Retinal pigment epithelial cell (primary cell): ENCODE measurements at regions not wholly inside any gene's neighbourhood (a gene's known extent, or its start where the extent isn't known, plus 50 kb on each side); places are given as distances from the start of the nearest gene placed in this dataset.
"Not testable (repeated sequence)": the region's sequence is repeated elsewhere in the genome, so short reads cannot be mapped to it uniquely, and the experiment has no call there.

Source experiments
- DNase-seq: peaks from one replicate; pipeline ENCODE4 v3.0.0-alpha.2; 2010; ENCODE audit warnings: low read depth
- H3K4me3 ChIP-seq: 2 replicates; pipeline ENCODE4 v1.5.1; 2011; ENCODE audit warnings: mild to moderate bottlenecking, low read length, control low read depth, moderate library complexity
- TF ChIP-seq, protein P1 (sequence below): conservative IDR thresholded peaks from 2 replicates; pipeline ENCODE4 v1.5.1; 2011; ENCODE audit warnings: low read depth, low read length, control low read depth, inconsistent platforms

DNA sequence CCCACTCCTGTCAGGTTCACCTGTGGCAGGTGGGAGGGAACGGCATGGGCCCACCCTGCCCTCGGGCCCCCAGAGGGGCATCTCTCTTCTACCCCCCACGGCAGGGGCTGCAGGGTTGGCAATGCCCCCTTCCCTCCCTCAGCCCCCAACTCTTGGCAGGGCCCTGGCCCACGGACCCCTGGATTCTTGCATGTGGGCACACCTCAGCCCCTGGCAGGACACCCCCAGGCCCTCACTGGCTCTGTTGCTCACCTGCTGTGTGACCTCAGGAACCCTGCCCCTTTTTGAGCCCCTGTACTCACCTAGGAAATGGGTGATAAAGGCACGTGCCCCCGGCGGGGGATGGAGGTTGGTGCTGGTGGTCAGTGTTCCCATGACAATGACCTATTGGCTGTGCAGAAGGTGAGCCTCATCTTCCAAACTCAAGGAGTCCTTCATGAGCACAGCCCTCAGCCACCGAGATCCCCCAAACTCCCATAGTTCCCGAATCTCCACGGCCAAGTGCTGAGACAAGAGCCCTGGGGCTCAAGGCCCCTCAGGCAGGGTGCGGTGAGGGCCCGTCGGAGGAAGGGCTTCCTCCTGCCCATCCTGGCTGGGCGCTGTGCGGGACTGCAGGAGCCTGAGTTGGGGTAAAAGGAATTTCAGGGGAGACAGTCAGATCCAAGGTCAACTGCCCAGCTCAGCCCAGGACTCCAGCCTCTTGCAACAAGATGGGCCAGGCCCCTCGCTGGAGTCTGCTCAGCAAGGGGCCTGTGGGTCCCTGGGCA, 198.2 kb downstream of the IGLL1 start:
- H3K4me3 ChIP-seq = no peak overlapping the region

DNA sequence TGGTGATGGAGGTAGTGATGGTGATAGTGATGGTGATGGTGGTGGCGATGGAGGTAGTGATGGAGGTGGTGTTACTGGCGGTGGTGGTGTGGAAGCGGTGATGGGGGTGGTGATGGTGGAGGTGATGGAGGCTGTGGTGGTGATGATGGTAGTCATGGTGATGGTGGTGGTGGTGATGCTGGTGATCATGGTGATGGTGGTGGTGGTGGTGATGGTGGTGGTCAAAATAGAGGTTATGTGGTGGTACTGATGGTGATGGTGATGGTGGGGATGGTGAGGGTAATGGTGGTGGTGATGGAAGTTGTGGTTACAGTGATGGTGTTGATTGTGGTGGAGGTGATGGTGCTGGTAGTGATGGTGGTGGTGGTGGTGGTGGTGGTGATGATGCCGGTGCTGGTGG, 199.2 kb downstream of the IGLL1 start:
- TF ChIP-seq, protein P1, sequence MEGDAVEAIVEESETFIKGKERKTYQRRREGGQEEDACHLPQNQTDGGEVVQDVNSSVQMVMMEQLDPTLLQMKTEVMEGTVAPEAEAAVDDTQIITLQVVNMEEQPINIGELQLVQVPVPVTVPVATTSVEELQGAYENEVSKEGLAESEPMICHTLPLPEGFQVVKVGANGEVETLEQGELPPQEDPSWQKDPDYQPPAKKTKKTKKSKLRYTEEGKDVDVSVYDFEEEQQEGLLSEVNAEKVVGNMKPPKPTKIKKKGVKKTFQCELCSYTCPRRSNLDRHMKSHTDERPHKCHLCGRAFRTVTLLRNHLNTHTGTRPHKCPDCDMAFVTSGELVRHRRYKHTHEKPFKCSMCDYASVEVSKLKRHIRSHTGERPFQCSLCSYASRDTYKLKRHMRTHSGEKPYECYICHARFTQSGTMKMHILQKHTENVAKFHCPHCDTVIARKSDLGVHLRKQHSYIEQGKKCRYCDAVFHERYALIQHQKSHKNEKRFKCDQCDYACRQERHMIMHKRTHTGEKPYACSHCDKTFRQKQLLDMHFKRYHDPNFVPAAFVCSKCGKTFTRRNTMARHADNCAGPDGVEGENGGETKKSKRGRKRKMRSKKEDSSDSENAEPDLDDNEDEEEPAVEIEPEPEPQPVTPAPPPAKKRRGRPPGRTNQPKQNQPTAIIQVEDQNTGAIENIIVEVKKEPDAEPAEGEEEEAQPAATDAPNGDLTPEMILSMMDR = no peak
- no peak overlapping the region for H3K4me3 ChIP-seq
- no peak for DNase-seq

More for the DNA sequence above, 198.2 kb downstream of the IGLL1 start:
- no peak for DNase-seq
- TF ChIP-seq, protein P1 = no peak

DNA sequence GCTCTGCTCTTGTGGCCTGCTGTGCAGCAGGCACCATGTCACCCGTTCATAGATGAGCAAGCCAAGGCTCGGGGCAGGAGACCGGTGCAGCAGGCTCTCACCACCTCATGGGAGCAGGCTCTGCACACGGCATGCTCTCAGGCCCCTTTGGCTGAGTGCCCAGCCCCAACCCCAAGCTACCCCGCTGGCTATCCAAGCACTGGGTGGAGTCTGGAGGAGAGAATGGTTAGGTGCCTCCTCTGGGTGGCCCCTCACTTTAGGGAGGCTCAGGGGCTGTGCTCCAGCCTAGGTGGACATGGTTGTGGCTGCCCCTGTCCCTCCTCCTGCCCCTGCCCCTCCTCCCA, 199.9 kb downstream of the IGLL1 start:
- no peak for DNase-seq
- H3K4me3 ChIP-seq = no peak overlapping the region
- TF ChIP-seq, protein P1 = no peak

DNA sequence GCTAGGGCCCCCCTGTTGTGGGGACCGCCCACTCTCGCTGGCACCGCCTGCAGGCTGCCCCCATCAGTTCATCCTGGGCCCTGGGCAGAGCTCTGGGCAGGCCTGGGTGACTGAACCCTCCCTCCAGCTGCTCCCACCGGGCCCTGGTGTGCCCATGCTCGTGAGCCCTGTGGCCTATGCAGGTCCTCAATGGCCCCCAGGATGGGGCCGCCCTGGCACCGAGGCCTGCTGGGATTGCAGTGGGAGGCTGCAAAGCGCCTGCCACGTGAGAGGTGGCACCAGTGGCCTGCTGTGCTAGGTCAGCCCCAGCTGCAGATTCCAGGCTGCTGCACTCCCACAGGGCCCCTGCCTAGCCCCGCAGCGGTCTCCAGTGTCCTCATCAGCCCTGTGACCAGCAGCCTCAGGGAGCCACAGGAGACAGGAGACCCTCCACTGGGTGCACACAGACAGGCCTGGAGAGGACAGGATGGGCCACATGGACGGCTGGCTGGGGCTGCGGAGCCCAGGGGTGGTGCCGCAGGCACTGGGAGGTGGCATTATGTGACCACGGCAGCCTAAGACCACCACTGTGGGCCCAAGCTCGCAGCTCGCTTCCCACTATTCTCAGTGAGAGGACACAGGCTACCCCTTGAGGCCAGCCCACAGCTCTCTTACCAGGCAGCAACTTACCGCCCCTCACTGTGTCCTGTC, 199.4 kb downstream of the BCR start:
- not testable (repeated sequence) for DNase-seq, H3K4me3 ChIP-seq

DNA sequence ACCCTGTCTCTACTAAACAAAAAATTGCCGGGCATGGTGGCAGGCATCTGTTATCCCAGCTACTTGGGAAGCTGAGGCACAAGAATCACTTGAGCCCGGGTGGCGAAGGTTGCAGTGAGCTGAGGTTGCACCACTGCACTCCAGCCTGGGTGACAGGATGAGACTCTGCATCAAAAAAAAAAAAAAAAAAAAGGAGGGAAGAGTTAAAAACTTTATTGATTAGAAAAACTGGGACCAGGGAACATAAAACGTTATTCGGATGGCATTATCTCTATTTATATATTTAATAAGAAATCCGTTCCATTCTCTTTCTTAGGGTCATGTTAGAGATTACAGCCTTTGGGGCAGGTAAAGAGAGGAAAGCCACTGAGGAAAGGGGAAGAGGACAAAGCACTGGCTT, 197.5 kb downstream of the BCR start:
- no peak overlapping the region for H3K4me3 ChIP-seq
- TF ChIP-seq, protein P1 = no peak
- DNase-seq = no peak

DNA sequence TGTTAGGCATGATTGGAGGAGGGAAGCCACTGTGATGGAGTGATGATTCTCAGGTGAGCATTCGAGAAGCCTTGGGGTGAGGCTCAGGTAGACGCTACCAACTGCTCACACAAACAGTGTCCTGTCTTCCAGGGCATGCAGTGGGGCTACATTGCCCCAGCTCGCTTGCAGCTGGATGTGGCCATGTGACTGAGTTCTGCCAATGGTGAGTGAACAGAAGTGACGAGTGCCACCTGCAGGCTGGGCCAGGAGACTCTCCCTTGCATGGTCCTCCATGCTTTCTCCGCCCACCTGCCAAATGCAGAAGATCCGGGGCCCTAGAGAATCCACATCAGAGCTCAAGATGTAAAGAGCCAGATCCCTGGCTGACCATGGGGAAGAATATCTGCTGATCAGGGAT, 195.9 kb downstream of the BCR start:
- DNase-seq = no peak
- no peak overlapping the region for H3K4me3 ChIP-seq
- TF ChIP-seq, protein P1 = no peak

DNA sequence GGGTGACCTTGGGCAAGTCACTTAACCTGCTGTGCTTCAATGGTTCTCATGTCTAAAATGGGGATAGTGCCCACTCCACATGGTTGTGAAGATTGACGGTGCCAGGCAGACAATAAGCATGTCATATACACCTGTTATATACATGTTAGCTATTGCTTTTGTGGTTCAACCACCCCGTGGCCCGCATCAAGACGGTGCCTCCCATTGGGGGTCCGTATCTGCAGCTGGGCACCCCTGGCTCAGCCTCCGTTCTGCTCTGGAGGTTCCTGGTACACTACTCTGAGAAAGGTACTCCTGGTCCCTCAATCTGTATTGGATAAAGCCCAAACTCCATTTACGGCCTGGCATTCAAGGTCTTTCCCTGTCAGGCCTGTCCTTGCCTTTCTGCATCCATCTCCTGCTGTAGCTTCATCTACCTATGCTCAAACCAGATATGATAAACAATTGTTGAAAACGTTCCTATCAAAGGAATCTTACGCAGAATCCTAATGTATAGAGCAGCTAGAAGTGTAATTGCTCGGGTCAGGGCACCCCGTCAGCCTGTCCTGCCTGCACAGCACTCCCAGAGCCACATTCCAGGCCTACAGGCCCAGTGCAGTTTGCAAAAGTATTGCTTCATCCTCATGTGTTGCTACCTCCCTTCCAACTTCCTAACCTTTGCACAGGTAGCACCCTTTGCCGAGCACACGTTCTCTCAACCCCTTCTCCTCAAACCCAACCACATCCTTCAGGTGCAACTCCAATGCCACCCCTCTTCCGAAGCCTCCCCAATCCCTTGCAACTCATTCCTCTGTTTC, 194.9 kb downstream of the BCR start:
- no peak overlapping the region for H3K4me3 ChIP-seq
- DNase-seq = no peak
- TF ChIP-seq, protein P1 = no peak
